Fibroblast of skin of right quadriceps (primary cell): ENCODE measurements at regions not wholly inside any gene's neighbourhood (a gene's known extent, or its start where the extent isn't known, plus 50 kb on each side); places are given as distances from the start of the nearest gene placed in this dataset.
"Not testable (repeated sequence)": the region's sequence is repeated elsewhere in the genome, so short reads cannot be mapped to it uniquely, and the experiment has no call there.

Experiments used
- DNase-seq: peaks from one replicate; pipeline ENCODE4 v3.0.0-alpha.2; 2013

DNA sequence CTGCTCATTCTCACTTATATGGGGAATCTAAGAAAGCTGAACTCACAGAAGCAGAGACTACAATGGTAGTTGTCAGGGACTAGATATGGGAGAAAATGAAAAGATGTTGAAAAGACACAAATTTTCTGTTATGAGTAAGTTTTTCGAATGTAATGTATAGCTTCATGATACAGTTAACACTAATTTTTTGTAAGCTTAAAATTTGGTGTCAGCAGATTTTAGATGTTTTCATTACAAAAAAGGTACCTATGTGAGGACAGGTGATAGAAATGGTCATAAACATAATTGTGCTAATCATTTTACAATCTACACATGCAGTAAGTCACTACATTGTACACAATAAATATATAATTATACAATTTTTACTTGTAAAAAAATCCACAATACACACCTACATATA lies 286.6 kb downstream of the ZNF33B start:
- no peak for DNase-seq

- DNase-seq, result not testable (repeated sequence)
Observed at GRCh38 chr10:42336593-42337337, 301.6 kb downstream of the ZNF33B start.

DNA sequence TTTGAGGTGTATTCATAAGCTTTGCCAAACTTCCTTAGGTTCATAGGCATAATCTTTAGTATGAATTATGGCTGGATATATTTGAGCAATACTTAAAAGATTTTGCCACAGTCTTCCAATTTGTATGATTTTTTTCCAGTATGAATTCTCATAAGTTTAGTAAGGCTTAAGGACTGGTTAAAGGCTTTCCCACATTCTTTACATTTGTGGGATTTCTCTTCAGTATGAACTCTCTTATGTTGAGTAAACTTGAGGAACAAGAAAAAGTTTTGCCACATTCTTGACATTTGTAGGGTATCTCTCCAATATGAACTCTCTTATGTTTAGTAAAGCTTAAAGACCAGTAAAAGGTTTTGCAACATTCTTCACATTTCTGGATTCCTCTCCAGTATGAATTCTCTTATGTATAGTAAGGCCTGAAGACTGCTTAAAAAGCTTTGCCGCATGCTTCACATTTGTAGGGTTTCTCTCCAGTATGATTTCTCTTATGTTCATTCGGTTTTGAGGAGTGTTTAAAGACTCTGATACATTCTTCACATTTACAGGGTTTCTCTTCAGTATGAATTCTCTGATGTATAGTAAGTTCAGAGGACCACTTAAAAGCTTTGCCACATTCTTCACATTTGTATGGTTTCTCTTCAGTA lies 302.6 kb downstream of the ZNF33B start:
- not testable (repeated sequence) for DNase-seq

- peak; percentile 9 for DNase-seq
Observed at GRCh38 chr10:42304341-42304740, 334.0 kb downstream of the ZNF33B start.

DNA sequence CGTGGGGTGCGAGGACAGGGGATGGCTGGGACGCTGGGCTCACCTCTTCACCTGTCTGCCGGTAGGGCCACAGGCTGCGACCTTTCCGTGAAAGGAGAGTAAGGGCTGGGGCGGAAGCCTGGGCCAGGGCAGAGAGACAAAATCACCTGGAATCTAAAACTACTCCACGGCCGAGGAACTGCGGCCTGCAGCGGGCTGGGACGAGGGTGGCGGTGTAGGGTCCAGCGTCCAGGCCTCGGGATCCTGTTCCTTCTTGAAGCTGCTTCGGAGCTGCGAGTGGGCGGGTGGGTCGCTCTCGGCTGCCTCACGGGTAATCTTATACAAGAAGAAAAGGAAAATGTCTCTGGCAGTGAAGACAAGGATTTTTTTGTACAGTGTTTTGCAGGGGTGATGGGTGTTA lies 356.5 kb downstream of the ZNF33B start:
- not testable (repeated sequence) for DNase-seq

GRCh38 chr10:42269788-42270187 lies 368.6 kb downstream of the ZNF33B start:
- not testable (repeated sequence) for DNase-seq

DNA sequence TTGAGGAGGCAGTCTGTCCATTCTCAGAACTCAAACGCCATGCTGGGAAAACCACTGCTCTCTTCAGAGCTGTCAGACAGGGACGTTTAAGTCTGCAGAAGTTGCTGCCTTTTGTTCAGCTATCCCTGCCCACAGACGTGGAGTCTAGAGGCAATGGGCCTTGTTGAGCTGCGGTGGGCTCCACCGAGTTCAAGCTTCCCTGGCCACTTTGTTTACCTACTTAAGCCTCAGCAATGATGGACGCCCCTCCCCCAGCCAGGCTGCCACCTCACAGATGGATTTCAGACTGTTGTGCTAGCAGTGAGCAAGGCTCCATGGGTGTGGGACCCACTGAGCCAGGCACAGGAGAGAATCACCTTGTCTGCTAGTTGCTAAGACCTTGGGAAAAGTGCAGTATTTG lies 375.1 kb downstream of the ZNF33B start:
- not testable (repeated sequence) for DNase-seq

GRCh38 chr10:42243002-42243401 lies 395.4 kb downstream of the ZNF33B start:
- not testable (repeated sequence) for DNase-seq

- no peak for DNase-seq
Observed at GRCh38 chr10:42242135-42242805, 396.1 kb downstream of the ZNF33B start.

DNA sequence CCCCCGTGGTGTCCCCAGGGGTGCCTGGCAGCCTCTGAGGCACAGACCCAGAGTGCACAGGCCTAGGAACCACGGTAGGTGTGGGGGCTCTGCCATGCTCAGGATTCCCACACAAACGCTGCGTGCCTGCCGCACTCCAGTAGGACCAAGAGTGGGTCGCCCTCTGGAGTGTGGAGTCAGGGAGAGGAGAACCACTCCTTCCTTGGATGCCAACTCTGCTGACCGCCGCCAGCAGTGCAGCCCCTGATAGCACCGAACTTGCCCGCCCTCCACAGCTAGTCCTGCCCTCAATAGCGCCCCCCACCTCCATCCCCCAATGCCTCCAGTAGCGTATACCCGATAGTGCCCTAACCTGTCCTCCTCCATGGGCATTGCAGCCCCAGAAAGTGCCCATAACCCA lies 402.0 kb downstream of the ZNF33B start:
- DNase-seq, result not testable (repeated sequence)

DNA sequence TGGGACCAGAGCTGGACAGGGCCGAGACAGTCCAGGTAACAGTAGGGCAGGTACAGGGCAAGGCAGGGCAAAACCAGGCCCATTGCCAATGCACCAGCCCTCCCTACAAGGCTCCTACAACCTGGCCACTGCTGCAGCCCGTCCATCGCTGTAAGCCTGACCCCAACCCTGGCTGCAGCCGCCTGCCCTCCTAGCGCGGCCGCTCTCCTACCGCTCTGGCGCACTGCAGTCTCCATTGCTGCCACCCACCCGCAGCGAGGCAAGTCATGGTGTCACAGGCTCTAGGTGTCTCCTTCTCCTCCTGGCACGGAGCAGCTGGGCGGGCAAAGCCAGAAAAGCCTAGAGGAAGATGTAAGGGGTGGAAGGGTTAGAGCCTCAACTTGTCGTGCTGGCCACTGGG lies 402.6 kb downstream of the ZNF33B start:
- not testable (repeated sequence) for DNase-seq

GRCh38 chr10:42235241-42235640 lies 403.1 kb downstream of the ZNF33B start:
- not testable (repeated sequence) for DNase-seq

DNA sequence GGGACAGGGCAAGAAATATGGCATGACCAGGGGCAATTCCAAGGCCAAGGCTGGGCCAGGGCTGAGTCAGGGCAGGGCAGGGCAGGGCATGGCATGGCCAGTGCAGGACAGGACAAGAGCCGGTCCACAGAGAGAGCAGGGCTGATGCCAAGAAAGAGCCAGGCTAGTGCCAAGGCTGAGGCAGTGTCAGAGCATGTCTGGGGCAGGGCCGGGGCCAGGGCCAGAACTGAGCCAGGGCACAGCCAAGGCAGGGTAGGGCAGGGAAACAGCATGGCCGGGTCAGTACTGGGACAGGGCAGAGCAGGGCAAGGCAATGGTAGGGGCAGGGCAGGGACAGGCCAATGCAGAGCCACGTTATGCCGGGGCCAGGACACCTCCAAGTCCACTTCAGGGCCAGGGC lies 403.9 kb downstream of the ZNF33B start:
- DNase-seq, result not testable (repeated sequence)

DNA sequence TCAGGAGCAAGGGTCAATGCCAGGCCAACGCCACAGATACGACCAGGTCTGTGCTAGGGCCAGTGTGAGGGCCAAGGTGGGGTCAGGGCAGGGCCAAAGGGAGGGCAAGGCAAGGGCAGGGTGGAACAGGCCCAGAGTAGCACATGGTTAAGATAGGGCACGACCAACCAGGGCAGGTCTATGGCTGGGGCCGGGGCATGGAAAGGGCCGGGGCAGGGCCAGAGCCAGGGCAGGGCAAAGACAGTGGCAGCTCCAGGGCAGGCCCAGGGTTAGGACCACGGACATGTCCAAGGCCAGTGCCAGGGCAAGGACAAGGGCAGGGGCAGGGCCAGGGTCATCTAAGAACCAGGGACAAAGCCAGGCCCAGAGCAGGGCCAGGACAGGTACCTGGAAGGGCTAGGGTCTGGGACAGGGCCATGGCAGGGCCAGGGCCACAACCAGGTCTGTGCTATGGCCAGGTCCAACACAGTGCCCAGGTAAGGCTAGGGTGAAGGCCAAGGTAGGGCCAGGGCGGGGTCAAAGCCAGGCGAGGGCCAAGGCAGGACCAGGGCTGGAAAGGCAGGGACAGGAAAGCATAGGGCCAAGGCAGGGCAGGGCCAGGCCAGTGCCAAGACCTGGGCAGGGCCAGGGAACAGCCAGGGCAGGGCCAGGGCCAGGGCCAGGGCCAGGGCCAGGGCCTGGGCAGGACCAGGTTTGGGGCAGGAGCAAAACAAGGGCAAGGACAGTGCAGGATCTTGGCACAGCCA lies 404.7 kb downstream of the ZNF33B start:
- DNase-seq, result not testable (repeated sequence)

DNA sequence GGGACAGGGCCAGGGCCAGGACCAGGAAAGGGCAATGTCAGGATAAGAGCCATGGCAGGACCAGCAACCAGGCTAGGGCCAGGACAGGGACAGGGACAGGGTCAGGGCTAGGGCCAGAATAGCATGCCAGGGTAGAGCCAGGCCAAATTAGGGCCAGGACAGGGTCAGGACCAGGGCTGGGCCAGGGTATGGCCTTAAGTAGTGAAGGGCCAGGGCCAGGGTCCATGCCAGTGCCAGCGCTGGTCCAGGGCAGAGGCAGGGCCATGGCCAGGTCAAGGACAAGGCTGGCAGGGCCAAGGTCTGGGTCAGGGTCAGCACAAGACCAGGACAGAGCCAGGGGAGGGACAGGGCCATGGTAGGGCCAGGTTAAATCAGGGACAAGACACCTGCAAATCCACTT lies 405.4 kb downstream of the ZNF33B start:
- DNase-seq, result not testable (repeated sequence)

DNA sequence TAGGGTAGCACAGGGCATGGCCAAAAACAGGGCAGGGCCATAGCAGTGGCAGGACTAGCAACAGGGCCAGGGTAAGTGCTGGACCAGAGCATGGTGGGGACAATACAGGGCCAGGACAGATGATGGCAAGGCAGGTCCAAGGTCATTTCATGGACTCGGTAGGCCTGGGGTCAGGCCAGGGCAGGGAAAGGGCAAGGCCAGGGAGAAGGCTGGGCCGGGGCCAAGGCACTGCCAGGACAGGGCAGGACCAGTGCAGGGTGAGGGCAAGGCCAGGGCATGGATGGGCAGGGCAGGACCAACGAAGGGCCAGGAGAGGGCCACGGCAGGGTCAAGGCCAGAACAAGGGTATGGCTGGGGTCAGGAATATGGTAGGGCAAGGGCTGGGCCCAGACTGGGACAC lies 407.6 kb downstream of the ZNF33B start:
- not testable (repeated sequence) for DNase-seq

DNA sequence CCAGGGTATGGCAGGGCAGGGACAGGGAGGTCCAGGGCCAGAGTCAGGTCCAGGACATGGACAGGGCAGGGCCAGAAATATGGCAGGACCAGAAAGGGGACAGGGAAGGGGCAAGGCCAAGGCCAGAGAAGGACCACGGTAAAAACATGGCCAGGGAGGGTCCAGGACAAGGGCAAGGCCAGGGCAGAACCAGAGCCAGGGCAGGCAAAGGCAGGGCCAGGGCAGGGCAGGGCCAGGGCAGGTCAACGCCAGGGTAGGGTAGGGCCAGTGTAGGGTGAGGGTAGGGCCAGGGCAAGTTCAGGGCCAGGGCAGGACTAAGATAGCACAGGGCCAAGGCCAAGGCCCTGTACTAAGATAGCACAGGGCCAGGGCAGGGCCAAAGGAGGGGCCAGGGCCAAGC lies 408.3 kb downstream of the ZNF33B start:
- not testable (repeated sequence) for DNase-seq

DNA sequence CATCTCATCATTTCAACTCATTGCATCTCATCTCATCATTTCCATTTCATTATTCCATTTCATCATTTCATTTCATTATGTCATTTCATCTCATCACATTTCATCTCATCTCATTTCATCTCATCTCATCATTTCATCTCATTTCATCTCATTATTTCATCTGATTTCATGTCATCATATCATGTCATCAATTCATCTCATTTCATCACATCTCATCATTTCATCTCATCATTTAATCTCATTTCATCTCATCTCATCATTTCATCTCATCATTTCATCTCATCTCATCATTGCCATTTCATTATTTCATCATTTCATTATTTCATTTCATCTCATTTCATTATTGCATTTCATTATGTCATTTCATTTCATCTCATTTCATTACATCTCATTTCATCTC lies 410.5 kb downstream of the ZNF33B start:
- DNase-seq, result not testable (repeated sequence)

DNA sequence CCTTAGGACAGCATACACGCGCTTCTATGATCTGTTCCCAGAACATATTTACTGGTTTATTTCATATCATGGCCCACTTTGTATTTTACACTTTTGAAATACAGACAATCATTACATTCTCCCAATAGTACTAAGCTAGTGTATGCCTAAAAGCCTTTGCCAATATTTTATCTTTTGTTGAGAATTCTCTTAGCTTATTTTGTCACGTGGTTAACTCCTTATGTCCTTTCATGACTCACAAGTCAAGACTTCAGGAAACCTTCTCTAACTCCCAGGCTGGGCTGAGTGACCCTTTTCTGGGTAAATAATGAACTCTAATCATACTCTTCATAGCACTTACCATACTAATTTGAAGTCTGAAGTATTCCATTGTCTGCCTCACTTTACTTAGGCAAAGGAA lies 444.8 kb downstream of the ZNF33B start:
- not testable (repeated sequence) for DNase-seq

GRCh38 chr10:42192450-42192849 lies 445.9 kb downstream of the ZNF33B start:
- DNase-seq, result not testable (repeated sequence)

- DNase-seq, result not testable (repeated sequence)
Observed at GRCh38 chr10:42187501-42188195, 450.7 kb downstream of the ZNF33B start.
